ENCODE measurements at regions not wholly inside any gene's neighbourhood (a gene's known extent, or its start where the extent isn't known, plus 50 kb on each side); places are given as distances from the start of the nearest gene placed in this dataset.
"Not testable (repeated sequence)": the region's sequence is repeated elsewhere in the genome, so short reads cannot be mapped to it uniquely, and the experiment has no call there.

DNA sequence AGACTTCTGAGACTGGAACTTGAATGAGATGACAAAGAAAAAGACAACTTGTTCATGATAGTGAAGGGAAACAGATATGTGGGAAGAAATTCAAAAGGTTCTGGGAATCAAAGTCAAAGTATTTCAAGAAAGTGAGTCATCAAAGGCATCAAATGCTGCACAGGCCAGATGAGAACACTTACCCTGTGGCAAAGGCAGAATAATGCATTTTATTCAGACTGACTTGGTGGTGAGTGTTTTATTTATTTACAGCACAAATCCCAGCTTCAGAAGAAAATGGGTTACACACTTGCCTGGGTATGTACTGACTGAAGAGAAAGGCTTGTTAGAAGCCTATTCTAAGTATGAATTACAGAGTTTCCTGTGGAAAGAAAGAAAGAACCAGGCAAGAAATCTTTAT lies 78.2 kb upstream of the ALG10B start:
- H4K8ac ChIP-seq (ENCODE audit: extremely low read depth, insufficient read depth, low read length); H3K27ac ChIP-seq (ENCODE audit: low read depth, low read length); H4K5ac ChIP-seq (ENCODE audit: insufficient read length, low read depth, low read length); H2BK12ac ChIP-seq (ENCODE audit: low read depth, low read length); POLR2A ChIA-PET (ENCODE audit: partially characterized antibody); H2BK5ac ChIP-seq (ENCODE audit: low read depth, low read length); H3K23ac ChIP-seq (ENCODE audit: insufficient read length); FAIRE-seq; H3K4ac ChIP-seq (replicated peaks; ENCODE audit: insufficient read length, low read depth, low read length); H3K56ac ChIP-seq (replicated peaks; ENCODE audit: insufficient read length, low read depth, low read length); H2AK5ac ChIP-seq (ENCODE audit: low read depth, low read length); H4K91ac ChIP-seq (replicated peaks; ENCODE audit: insufficient read length, low read length); H2BK120ac ChIP-seq (replicated peaks; ENCODE audit: low read depth, low read length); H3K4me1 ChIP-seq (replicated peaks in 1 of 4; ENCODE audit: control insufficient read depth in 3 of 4, insufficient read depth in 4 of 4, low read length in 3 of 4); H2BK15ac ChIP-seq (ENCODE audit: low read length); H3K27me3 ChIP-seq (replicated peaks in 1 of 4; ENCODE audit: control insufficient read depth in 3 of 4, extremely low read depth in 1 of 4, insufficient read depth in 3 of 4, low read length in 3 of 4); H3K79me1 ChIP-seq (ENCODE audit: low read depth, low read length); H2BK20ac ChIP-seq (ENCODE audit: low read length); H3K4me3 ChIP-seq (ENCODE audit: extremely low read depth in 1 of 4, insufficient read depth in 2 of 4, low read depth in 3 of 4, low read length in 4 of 4); H2AFZ ChIP-seq (ENCODE audit: low read length); H3K9ac ChIP-seq (replicated peaks in 1 of 4; ENCODE audit: extremely low read depth in 1 of 4, low read depth in 3 of 4, low read length in 3 of 4); H3K14ac ChIP-seq (ENCODE audit: insufficient read length); H4K20me1 ChIP-seq (replicated peaks in 1 of 2; ENCODE audit: control insufficient read depth in 1 of 2, insufficient read depth in 2 of 2, low read length in 2 of 2); CTCF ChIA-PET (ENCODE audit: partially characterized antibody); H3K79me2 ChIP-seq (ENCODE audit: control insufficient read depth in 1 of 2, insufficient read depth in 2 of 2, low read length in 2 of 2); H3K36me3 ChIP-seq (ENCODE audit: control insufficient read depth in 2 of 4, insufficient read depth in 4 of 4, low read length in 3 of 4); H3K4me2 ChIP-seq (ENCODE audit: insufficient read depth in 1 of 2, low read depth in 2 of 2, low read length in 2 of 2); H3K18ac ChIP-seq (ENCODE audit: extremely low read depth, low read length); H3K23me2 ChIP-seq (ENCODE audit: low read depth, low read length); DNase-seq (ENCODE audit: low read depth in 1 of 2, low spot score in 2 of 2): not testable (repeated sequence)
- H3K9me3 ChIP-seq (ENCODE audit: insufficient read depth in 2 of 2, low read depth in 1 of 2, low read length in 1 of 2) = peaks cover 27 to 33% of the 10 kb centered on the region in 2 experiments
